ENCODE measurements at regions not wholly inside any gene's neighbourhood (a gene's known extent, or its start where the extent isn't known, plus 50 kb on each side); places are given as distances from the start of the nearest gene placed in this dataset.

GRCh38 chr20:24894967-24895366, 54.1 kb upstream of the CST7 start:
- H3K79me2 ChIP-seq (ENCODE audit: low read depth), result no peaks in the 10 kb centered on the region
- BruUV-seq (replicated peaks), result no TSS peak
- H3K36me3 ChIP-seq (ENCODE audit: low read depth), result no peaks in the 10 kb centered on the region
- no peaks in the 10 kb centered on the region for H3F3A ChIP-seq (ENCODE audit: insufficient read depth, low read depth)
- no peaks in the 10 kb centered on the region for H3K27me3 ChIP-seq (ENCODE audit: insufficient read depth, low read depth)
- no peaks in the 10 kb centered on the region; the same call in 1 of the 2 replicates for H3K9me3 ChIP-seq (ENCODE audit: insufficient read depth, low read depth)
- no peak overlapping the region for H2AFZ ChIP-seq
- ChIA-PET POLR2A (ENCODE audit: unreplicated experiment) (interaction anchor here (0.6 kb wide), 1 partner anchor 1975 kb away, joined by 3 read pairs; no protein-coding TSS in a partner anchor), CTCF (no interaction called here)
- no peak overlapping the region for H3K4me2 ChIP-seq
- no peaks in the 10 kb centered on the region for H4K20me1 ChIP-seq (ENCODE audit: insufficient read depth)
- no peak for DNase-seq
- no peak overlapping the region for H3K4me3 ChIP-seq
- H3K9me2 ChIP-seq (ENCODE audit: insufficient read depth), result no peaks in the 10 kb centered on the region
- no peak for TF ChIP-seq CTCF (conservative IDR thresholded peaks at IDR 0.05)
- TF ChIP-seq EZH2 (IDR thresholded peaks at IDR 0.05; ENCODE audit: low read depth), result no peak
- H3K4me1 ChIP-seq (replicated peaks; ENCODE audit: insufficient read depth), result no peaks in the 10 kb centered on the region
- no peak overlapping the region for H3K27ac ChIP-seq
- intact Hi-C loops (cut with micrococcal nuclease; ENCODE audit: unreplicated experiment), result no loop called here

- no peak overlapping the region for H2AFZ ChIP-seq
- H3K4me1 ChIP-seq (replicated peaks; ENCODE audit: insufficient read depth), result no peaks in the 10 kb centered on the region
- POLR2A ChIA-PET (ENCODE audit: unreplicated experiment), result interaction anchor here (0.6 kb wide), 1 partner anchor 1976 kb away, joined by 3 read pairs; no protein-coding TSS in a partner anchor
- H3F3A ChIP-seq (ENCODE audit: insufficient read depth, low read depth), result no peaks in the 10 kb centered on the region
- no peak for TF ChIP-seq CTCF (conservative IDR thresholded peaks at IDR 0.05)
- no peak for TF ChIP-seq EZH2 (IDR thresholded peaks at IDR 0.05; ENCODE audit: low read depth)
- no peaks in the 10 kb centered on the region; the same call in 1 of the 2 replicates for H3K9me3 ChIP-seq (ENCODE audit: insufficient read depth, low read depth)
- no peaks in the 10 kb centered on the region for H4K20me1 ChIP-seq (ENCODE audit: insufficient read depth)
- H3K4me2 ChIP-seq, result no peak overlapping the region
- no peaks in the 10 kb centered on the region for H3K9me2 ChIP-seq (ENCODE audit: insufficient read depth)
- no peak overlapping the region for H3K4me3 ChIP-seq
- no peaks in the 10 kb centered on the region for H3K79me2 ChIP-seq (ENCODE audit: low read depth)
- intact Hi-C loops (cut with micrococcal nuclease; ENCODE audit: unreplicated experiment), result no loop called here
- CTCF ChIA-PET, result no interaction called here
- H3K27me3 ChIP-seq (ENCODE audit: insufficient read depth, low read depth), result no peaks in the 10 kb centered on the region
- no peak for DNase-seq
- no TSS peak for BruUV-seq (replicated peaks)
- no peaks in the 10 kb centered on the region for H3K36me3 ChIP-seq (ENCODE audit: low read depth)
- no peak overlapping the region for H3K27ac ChIP-seq
These were observed 53.6 kb upstream of the CST7 start for GRCh38 chr20:24895431-24895830.

- Histone ChIP-seq H3K79me2 (ENCODE audit: low read depth) (no peaks in the 10 kb centered on the region), H3K4me3 (no peak overlapping the region), H3K9me2 (ENCODE audit: insufficient read depth) (no peaks in the 10 kb centered on the region), H3K36me3 (ENCODE audit: low read depth) (no peaks in the 10 kb centered on the region), H3K4me2 (no peak overlapping the region), H3K4me1 (replicated peaks; ENCODE audit: insufficient read depth) (no peaks in the 10 kb centered on the region), H3K27ac (no peak overlapping the region), H3F3A (ENCODE audit: insufficient read depth, low read depth) (no peaks in the 10 kb centered on the region), H3K27me3 (ENCODE audit: insufficient read depth, low read depth) (no peaks in the 10 kb centered on the region), H2AFZ (no peak overlapping the region), H4K20me1 (ENCODE audit: insufficient read depth) (no peaks in the 10 kb centered on the region), H3K9me3 (ENCODE audit: insufficient read depth, low read depth) (no peaks in the 10 kb centered on the region; the same call in 1 of the 2 replicates)
- no TSS peak for BruUV-seq (replicated peaks)
- ChIA-PET CTCF (no interaction called here), POLR2A (ENCODE audit: unreplicated experiment) (no interaction called here)
- TF ChIP-seq EZH2 (IDR thresholded peaks at IDR 0.05; ENCODE audit: low read depth), result no peak
- no peak for TF ChIP-seq CTCF (conservative IDR thresholded peaks at IDR 0.05)
- no peak for DNase-seq
- intact Hi-C loops (cut with micrococcal nuclease; ENCODE audit: unreplicated experiment), result no loop called here
These were observed 53.0 kb upstream of the CST7 start for GRCh38 chr20:24895898-24896658.

Measured in PC-9 (cell line).